Stomach (tissue), 8 donors: ENCODE measurements at regions not wholly inside any gene's neighbourhood (a gene's known extent, or its start where the extent isn't known, plus 50 kb on each side); places are given as distances from the start of the nearest gene placed in this dataset.

ENCODE experiments used
- DNase-seq, 2 donors: peaks; one replicate each; pipeline versions ENCODE4 v3.0.0 to v3.0.0-alpha.2; 2013 to 2019
- H3K27ac ChIP-seq, 5 donors: fragments of 200-600 bp in 4 of 5; sonication (generic) in 4 of 5; one replicate each; pipeline ENCODE4 v1.5.1; 2013 to 2019; ENCODE audit warnings: mild to moderate bottlenecking in 1 of 5, moderate library complexity in 1 of 5
- H3K27me3 ChIP-seq, 3 donors: fragments of 200-600 bp; sonication (generic); one replicate each; pipeline ENCODE4 v1.5.1; 2017 to 2019; ENCODE audit warnings: mixed run types in 1 of 3
- H3K36me3 ChIP-seq, 4 donors: fragments of 200-600 bp; sonication (generic); 1 replicate in 3 of 4; 2 replicates in 1 of 4; pipeline ENCODE4 v1.5.1; 2016 to 2019
- H3K4me1 ChIP-seq, 4 donors: fragments of 200-600 bp; sonication (generic); one replicate each; pipeline ENCODE4 v1.5.1; 2016 to 2019
- H3K4me3 ChIP-seq, 4 donors: fragments of 200-600 bp; sonication (generic) in 3 of 4; one replicate each; pipeline ENCODE4 v1.5.1; 2016 to 2019; ENCODE audit warnings: mild to moderate bottlenecking in 1 of 4
- H3K9me3 ChIP-seq, 4 donors: fragments of 200-600 bp; sonication (generic); one replicate each; pipeline ENCODE4 v1.5.1; 2016 to 2019
- EP300 ChIP-seq: sonication (generic); formaldehyde crosslinking; IDR thresholded peaks from one replicate; pipeline ENCODE4 v1.6.1; 2017; ENCODE audit warnings: antibody characterized with exemption
- POLR2A ChIP-seq, 4 donors: fragments of 450-650 bp; IDR thresholded peaks; one replicate each; pipeline ENCODE4 v1.6.1; 2016; ENCODE audit warnings: antibody characterized with exemption in 4 of 4, control low read depth in 2 of 4, mild to moderate bottlenecking in 1 of 4, moderate library complexity in 1 of 4
- POLR2AphosphoS5 ChIP-seq, 3 donors: sonication (generic); formaldehyde crosslinking; IDR thresholded peaks; one replicate each; pipeline ENCODE4 v1.6.1; 2016; ENCODE audit warnings: antibody characterized with exemption in 3 of 3
- WGBS, 5 donors: extraction: QIAGEN DNeasy Blood & Tissue Kit in 3 of 5; methylation state at CpG; one replicate each; pipeline versions ENCODE4 v1.1.5 to v1.1.7; 2013 to 2018; 5-methylcytosine and 5-hydroxymethylcytosine counted together
- intact Hi-C: fragments of 100-400 bp; cut with DNase I; formaldehyde crosslinking; loops from one replicate; pipeline ENCODE4 v1.15.1; 2023; ENCODE audit warnings: low total_unique reads
- TF ChIP-seq, protein P1 (sequence below), 7 experiments: fragments of 450-650 bp in 4 of 7; fragments of 200-600 bp in 3 of 7; sonication (generic) in 3 of 7; IDR thresholded peaks; one replicate each; pipeline ENCODE4 v1.5.1; 2016 to 2019; ENCODE audit warnings: antibody characterized with exemption in 7 of 7, control low read depth in 2 of 7, mild to moderate bottlenecking in 1 of 7
- donor health status: healthy with polysubstance abuse.
- donor health status: Bipolar disorder and iron deficiency.
- donor health status: healthy.

- Histone ChIP-seq H3K4me1 (no peaks in the 10 kb centered on the region), H3K27me3 (no peaks in the 10 kb centered on the region), H3K9me3 (no peaks in the 10 kb centered on the region), H3K27ac (no peak overlapping the region), H3K36me3 (no peaks in the 10 kb centered on the region), H3K4me3 (no peak overlapping the region)
- no peak for DNase-seq
- TF ChIP-seq POLR2AphosphoS5 (IDR thresholded peaks at IDR 0.05): no peak
- no peak for TF ChIP-seq POLR2A (IDR thresholded peaks at IDR 0.05)
- TF ChIP-seq, protein P1, sequence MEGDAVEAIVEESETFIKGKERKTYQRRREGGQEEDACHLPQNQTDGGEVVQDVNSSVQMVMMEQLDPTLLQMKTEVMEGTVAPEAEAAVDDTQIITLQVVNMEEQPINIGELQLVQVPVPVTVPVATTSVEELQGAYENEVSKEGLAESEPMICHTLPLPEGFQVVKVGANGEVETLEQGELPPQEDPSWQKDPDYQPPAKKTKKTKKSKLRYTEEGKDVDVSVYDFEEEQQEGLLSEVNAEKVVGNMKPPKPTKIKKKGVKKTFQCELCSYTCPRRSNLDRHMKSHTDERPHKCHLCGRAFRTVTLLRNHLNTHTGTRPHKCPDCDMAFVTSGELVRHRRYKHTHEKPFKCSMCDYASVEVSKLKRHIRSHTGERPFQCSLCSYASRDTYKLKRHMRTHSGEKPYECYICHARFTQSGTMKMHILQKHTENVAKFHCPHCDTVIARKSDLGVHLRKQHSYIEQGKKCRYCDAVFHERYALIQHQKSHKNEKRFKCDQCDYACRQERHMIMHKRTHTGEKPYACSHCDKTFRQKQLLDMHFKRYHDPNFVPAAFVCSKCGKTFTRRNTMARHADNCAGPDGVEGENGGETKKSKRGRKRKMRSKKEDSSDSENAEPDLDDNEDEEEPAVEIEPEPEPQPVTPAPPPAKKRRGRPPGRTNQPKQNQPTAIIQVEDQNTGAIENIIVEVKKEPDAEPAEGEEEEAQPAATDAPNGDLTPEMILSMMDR (IDR thresholded peaks at IDR 0.05): no peak
- no peak for TF ChIP-seq EP300
- intact Hi-C loops: no loop called here
Measured at GRCh38 chr2:123098619-123099018, 926.5 kb upstream of the CNTNAP5 start.

DNA sequence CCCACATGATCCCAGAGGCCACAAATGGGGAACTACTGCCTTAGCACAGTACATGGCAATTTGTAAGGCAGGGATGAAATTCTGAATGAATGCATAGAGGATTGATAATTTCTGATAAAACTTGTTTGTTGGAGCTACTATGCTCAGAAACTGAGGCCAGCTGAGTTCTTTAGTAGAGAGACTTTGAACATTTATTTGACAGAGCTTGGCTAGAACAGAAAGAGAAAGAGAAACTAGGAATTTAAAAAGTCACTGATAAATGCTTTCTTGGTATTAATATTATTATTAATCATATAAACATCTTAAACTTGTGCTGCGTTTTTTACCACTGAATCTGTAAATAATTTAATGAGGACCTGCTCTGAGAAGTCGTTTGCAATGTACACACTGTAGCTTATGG is 923.7 kb upstream of the CNTNAP5 start:
- no peaks in the 10 kb centered on the region for H3K9me3 ChIP-seq
- no peak overlapping the region for H3K4me3 ChIP-seq
- no peaks in the 10 kb centered on the region for H3K27me3 ChIP-seq
- no peak for TF ChIP-seq POLR2A (IDR thresholded peaks at IDR 0.05)
- TF ChIP-seq EP300: no peak
- TF ChIP-seq, protein P1 (IDR thresholded peaks at IDR 0.05): no peak
- no peak for TF ChIP-seq POLR2AphosphoS5 (IDR thresholded peaks at IDR 0.05)
- intact Hi-C loops: no loop called here
- no peaks in the 10 kb centered on the region for H3K4me1 ChIP-seq
- no peak overlapping the region for H3K27ac ChIP-seq
- H3K36me3 ChIP-seq: no peaks in the 10 kb centered on the region
- no peak for DNase-seq
- WGBS, 5 donors: 16 to 30% (median 22%) methylated on average over 2 of the region's 2 CpGs

DNA sequence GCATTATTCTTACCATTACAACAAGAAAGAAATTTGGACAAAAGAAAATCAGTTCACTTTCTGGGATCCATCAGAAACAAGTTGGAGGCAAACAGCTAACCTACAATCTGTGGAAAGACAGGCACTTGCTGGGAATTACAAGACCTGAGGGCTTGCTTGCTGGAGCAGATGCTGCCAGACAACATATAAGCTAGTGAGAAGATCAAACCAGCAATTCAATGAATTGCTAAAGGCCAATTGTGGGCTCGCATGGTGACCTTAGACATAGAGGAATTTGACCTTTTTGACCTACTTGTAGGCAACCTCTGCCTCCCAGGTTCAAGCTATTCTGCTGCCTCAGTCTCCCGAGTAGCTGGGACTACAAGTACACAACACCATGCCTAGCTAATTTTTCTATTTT is 921.2 kb upstream of the CNTNAP5 start:
- TF ChIP-seq POLR2AphosphoS5 (IDR thresholded peaks at IDR 0.05): no peak
- TF ChIP-seq, protein P1 (IDR thresholded peaks at IDR 0.05): no peak
- no peak for TF ChIP-seq EP300
- TF ChIP-seq POLR2A (IDR thresholded peaks at IDR 0.05): no peak
- Histone ChIP-seq H3K36me3 (no peaks in the 10 kb centered on the region), H3K27ac (no peak overlapping the region), H3K9me3 (peaks cover 0 to 12% (median 0%) of the 10 kb centered on the region in 4 donors), H3K4me1 (no peaks in the 10 kb centered on the region), H3K4me3 (no peak overlapping the region), H3K27me3 (no peaks in the 10 kb centered on the region)
- intact Hi-C loops: no loop called here
- no peak for DNase-seq
- 52 to 79% (median 70%) methylated on average over 2 of the region's 2 CpGs for WGBS, 5 donors

DNA sequence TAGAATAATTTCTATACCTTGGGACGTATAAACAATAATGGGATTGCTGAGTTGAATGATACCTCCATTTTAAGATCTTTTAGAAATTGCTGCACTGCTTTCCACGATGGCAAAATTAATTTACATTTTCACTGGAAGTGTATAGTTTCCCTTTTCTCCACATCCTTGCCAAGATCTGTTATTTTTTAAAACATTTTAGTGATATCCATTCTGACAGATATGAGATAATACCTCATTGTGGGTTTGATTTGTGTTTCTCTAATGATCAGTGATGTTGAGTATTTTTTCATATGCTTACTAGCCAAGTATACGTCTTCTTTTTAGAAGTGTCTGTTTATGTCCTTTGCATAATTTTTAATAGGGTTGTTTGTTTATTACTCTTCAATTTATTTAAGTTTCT is 908.5 kb upstream of the CNTNAP5 start:
- Histone ChIP-seq H3K27me3 (no peaks in the 10 kb centered on the region), H3K27ac (no peak overlapping the region)
- intact Hi-C loops: no loop called here

More for the DNA sequence above, 908.5 kb upstream of the CNTNAP5 start:
- DNase-seq: no peak
- H3K9me3 ChIP-seq: peaks cover 0 to 11% (median 7%) of the 10 kb centered on the region in 4 donors
- TF ChIP-seq EP300 (no peak), POLR2A (IDR thresholded peaks at IDR 0.05) (no peak), POLR2AphosphoS5 (IDR thresholded peaks at IDR 0.05) (no peak)
- TF ChIP-seq, protein P1 (IDR thresholded peaks at IDR 0.05): no peak
- H3K4me1 ChIP-seq: no peaks in the 10 kb centered on the region
- no peak overlapping the region for H3K4me3 ChIP-seq
- WGBS, 5 donors: 76 to 83% (median 80%) methylated on average over 3 of the region's 3 CpGs
- no peaks in the 10 kb centered on the region for H3K36me3 ChIP-seq
